HFFc6 (cell line): ENCODE measurements at regions not wholly inside any gene's neighbourhood (a gene's known extent, or its start where the extent isn't known, plus 50 kb on each side); places are given as distances from the start of the nearest gene placed in this dataset.
"Not testable (repeated sequence)": the region's sequence is repeated elsewhere in the genome, so short reads cannot be mapped to it uniquely, and the experiment has no call there.

ENCODE experiments used
- DNase-seq: peaks from one replicate; pipeline ENCODE4 v3.0.0-alpha.2; 2018
- H3K27ac Mint-ChIP-seq: 2 replicates; pipeline ENCODE4 v1.8.0; 2020; ENCODE audit warnings: mild to moderate bottlenecking, mixed read lengths
- H3K27me3 Mint-ChIP-seq: 2 replicates; pipeline ENCODE4 v1.8.0; 2021; ENCODE audit warnings: mild to moderate bottlenecking, moderate library complexity, mixed read lengths; ENCODE audit not compliant: insufficient read depth
- H3K36me3 Mint-ChIP-seq: 2 replicates; pipeline ENCODE4 v1.8.0; 2021; ENCODE audit warnings: low read depth, mixed read lengths
- H3K4me1 Mint-ChIP-seq: 2 replicates; pipeline ENCODE4 v1.8.0; 2020; ENCODE audit warnings: low read depth, mixed read lengths
- H3K4me3 Mint-ChIP-seq: 2 replicates; pipeline ENCODE4 v1.8.0; 2020; ENCODE audit warnings: mild to moderate bottlenecking, moderate library complexity, mixed read lengths
- H3K9me3 Mint-ChIP-seq: 2 replicates; pipeline ENCODE4 v1.8.0; 2020; ENCODE audit warnings: mild to moderate bottlenecking, mixed read lengths
- CTCF ChIP-seq: fragments of 200-600 bp; sonication (generic); IDR thresholded peaks from 2 replicates; pipeline ENCODE4 v1.5.0; 2021; ENCODE audit warnings: antibody characterized with exemption, mild to moderate bottlenecking

GRCh38 chr7:125427676-125428075, 498.1 kb upstream of the POT1 start:
- Mint-ChIP-seq H3K36me3 (no peaks in the 10 kb centered on the region), H3K9me3 (peaks cover 24% of the 10 kb centered on the region), H3K4me1 (no peaks in the 10 kb centered on the region), H3K27me3 (no peaks in the 10 kb centered on the region), H3K4me3 (no peak overlapping the region), H3K27ac (no peak overlapping the region)
- DNase-seq = no peak
- TF ChIP-seq CTCF = no peak

- no peak for DNase-seq
- no peak for TF ChIP-seq CTCF
- no peaks in the 10 kb centered on the region for H3K4me1 Mint-ChIP-seq
- no peaks in the 10 kb centered on the region for H3K36me3 Mint-ChIP-seq
- H3K27ac Mint-ChIP-seq = no peak overlapping the region
- H3K4me3 Mint-ChIP-seq = no peak overlapping the region
- H3K27me3 Mint-ChIP-seq = no peaks in the 10 kb centered on the region
- H3K9me3 Mint-ChIP-seq = peaks cover 27% of the 10 kb centered on the region
These were observed 495.9 kb upstream of the POT1 start for GRCh38 chr7:125425506-125425905.

- H3K27me3 Mint-ChIP-seq = no peaks in the 10 kb centered on the region
- TF ChIP-seq CTCF = no peak
- DNase-seq = no peak
These were observed 495.1 kb upstream of the POT1 start for GRCh38 chr7:125424721-125425120.

GRCh38 chr7:125423458-125424155, 494.0 kb upstream of the POT1 start:
- Mint-ChIP-seq H3K4me3 (no peak overlapping the region), H3K36me3 (no peaks in the 10 kb centered on the region), H3K27me3 (no peaks in the 10 kb centered on the region), H3K4me1 (no peaks in the 10 kb centered on the region), H3K9me3 (peaks cover 36% of the 10 kb centered on the region), H3K27ac (no peak overlapping the region)
- no peak for DNase-seq
- TF ChIP-seq CTCF = no peak

More at GRCh38 chr7:125424721-125425120, 495.1 kb upstream of the POT1 start:
- no peak overlapping the region for H3K27ac Mint-ChIP-seq
- H3K36me3 Mint-ChIP-seq = no peaks in the 10 kb centered on the region
- no peak overlapping the region for H3K4me3 Mint-ChIP-seq
- no peaks in the 10 kb centered on the region for H3K4me1 Mint-ChIP-seq
- H3K9me3 Mint-ChIP-seq = peaks cover 32% of the 10 kb centered on the region

- H3K9me3 Mint-ChIP-seq = peaks cover 29% of the 10 kb centered on the region
- not testable (repeated sequence) for H3K27ac Mint-ChIP-seq, H3K36me3 Mint-ChIP-seq, DNase-seq, H3K27me3 Mint-ChIP-seq, H3K4me1 Mint-ChIP-seq, H3K4me3 Mint-ChIP-seq
These were observed 491.8 kb upstream of the POT1 start for GRCh38 chr7:125421407-125421806.

- H3K4me3 Mint-ChIP-seq = no peak overlapping the region
- no peak overlapping the region for H3K27ac Mint-ChIP-seq
- no peaks in the 10 kb centered on the region for H3K36me3 Mint-ChIP-seq
- peaks cover 33% of the 10 kb centered on the region for H3K9me3 Mint-ChIP-seq
- TF ChIP-seq CTCF = no peak
- DNase-seq = no peak
- H3K4me1 Mint-ChIP-seq = no peaks in the 10 kb centered on the region
- H3K27me3 Mint-ChIP-seq = no peaks in the 10 kb centered on the region
These were observed 483.5 kb upstream of the POT1 start for GRCh38 chr7:125412890-125413665.
